Activated CD4-positive, alpha-beta T cell treated with anti-CD3 and anti-CD28 coated beads for 36 hours (primary cell): ENCODE measurements at regions not wholly inside any gene's neighbourhood (a gene's known extent, or its start where the extent isn't known, plus 50 kb on each side); places are given as distances from the start of the nearest gene placed in this dataset.
A peak's percentile ranks its signal among the peaks of the same experiment; 100 is the strongest.

Experiments used
- ATAC-seq: fragments of 200-7000 bp; cut with Tn5 transposase; one replicate; pipeline ENCODE4 v1.10.0; 2021; ENCODE audit warnings: mild to moderate bottlenecking, moderate library complexity
- CTCF ChIA-PET: fragments of 350-600 bp; sonication (Branson Sonifier 250); formaldehyde crosslinking; loops from one replicate; lab custom pipeline; 2021; ENCODE audit warnings: antibody characterized with exemption; lab: Charles Lee
- POLR2A ChIA-PET: fragments of 350-600 bp; sonication (Branson Sonifier 250); formaldehyde crosslinking; loops from one replicate; lab custom pipeline; 2021; ENCODE audit warnings: antibody characterized with exemption, inconsistent platforms; lab: Charles Lee
- DNase-seq: peaks from one replicate; pipeline ENCODE4 v3.0.0-alpha.2; 2020
- H3K27ac Mint-ChIP-seq: one replicate; pipeline ENCODE4 v1.8.0; 2021; ENCODE audit warnings: mixed read lengths
- H3K27me3 Mint-ChIP-seq: one replicate; pipeline ENCODE4 v1.8.0; 2021; ENCODE audit warnings: mixed read lengths
- H3K36me3 Mint-ChIP-seq: one replicate; pipeline ENCODE4 v1.8.0; 2021; ENCODE audit warnings: low read depth, mixed read lengths
- H3K4me1 Mint-ChIP-seq: one replicate; pipeline ENCODE4 v1.8.0; 2021; ENCODE audit warnings: mixed read lengths
- H3K4me3 Mint-ChIP-seq: one replicate; pipeline ENCODE4 v1.8.0; 2021; ENCODE audit warnings: mild to moderate bottlenecking, moderate library complexity, mixed read lengths
- H3K9me3 Mint-ChIP-seq: one replicate; pipeline ENCODE4 v1.8.0; 2021; ENCODE audit warnings: low read depth, mixed read lengths
- intact Hi-C, 2 experiments: fragments of 100-400 bp; cut with DNase I in 1 of 2; cut with micrococcal nuclease in 1 of 2; formaldehyde crosslinking; loops; one replicate each; pipeline versions ENCODE4 v1.14.2 to v1.15.1; 2022 to 2024; cut with DNase I, micrococcal nuclease

DNA sequence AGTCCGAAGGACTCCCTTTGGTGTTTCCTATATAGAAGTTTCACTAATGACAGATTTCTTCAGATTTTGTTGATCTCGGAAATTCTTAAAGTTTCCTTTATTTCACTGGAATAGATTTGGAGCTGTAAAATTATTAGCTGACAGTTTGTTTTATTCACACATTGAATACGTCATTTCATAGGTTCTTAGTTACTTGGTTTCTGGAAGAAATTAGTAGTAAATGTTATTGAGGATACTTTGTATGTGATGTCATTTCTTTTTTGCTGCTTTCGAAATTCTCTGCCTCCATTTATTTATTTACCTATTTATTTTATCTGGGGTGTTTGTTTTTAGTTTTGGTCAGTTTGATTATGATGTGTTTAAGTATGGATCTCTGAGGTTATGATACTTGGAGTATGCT, 1205.9 kb upstream of the GYPC start:
- intact Hi-C loops = no loop called here
- POLR2A ChIA-PET = no interaction called here
- no peaks in the 10 kb centered on the region for H3K27me3 Mint-ChIP-seq

DNA sequence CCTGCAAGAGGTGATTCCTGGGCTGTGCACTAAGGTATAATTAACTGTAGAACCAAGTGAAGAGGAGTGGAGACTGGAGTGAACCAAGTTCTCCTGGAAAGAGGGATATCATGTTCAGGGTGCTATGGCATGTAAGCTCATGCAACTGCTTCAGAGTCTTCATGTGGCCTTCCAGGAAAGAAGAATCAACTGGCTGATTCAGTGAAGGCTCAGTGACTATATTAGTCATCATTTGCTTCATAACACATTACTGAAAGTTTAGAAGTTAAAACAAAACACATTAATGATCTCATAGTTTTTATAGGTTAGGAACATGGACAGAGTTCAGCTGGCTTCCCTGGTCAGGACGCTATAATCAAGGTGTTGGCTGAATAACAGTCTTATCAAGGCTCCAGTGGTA, 1200.8 kb upstream of the GYPC start:
- Mint-ChIP-seq H3K4me1 (no peaks in the 10 kb centered on the region), H3K27ac (no peak overlapping the region), H3K9me3 (peaks cover 12% of the 10 kb centered on the region), H3K4me3 (no peak overlapping the region), H3K36me3 (no peaks in the 10 kb centered on the region), H3K27me3 (no peaks in the 10 kb centered on the region)
- ChIA-PET POLR2A (no interaction called here), CTCF (no interaction called here)
- DNase-seq = no peak
- intact Hi-C loops = no loop called here
- no peak for ATAC-seq

More for the DNA sequence above, 1205.9 kb upstream of the GYPC start:
- ATAC-seq (no peak), DNase-seq (no peak)
- Mint-ChIP-seq H3K4me1 (no peaks in the 10 kb centered on the region), H3K4me3 (no peak overlapping the region), H3K9me3 (peaks cover 14% of the 10 kb centered on the region), H3K27ac (no peak overlapping the region), H3K36me3 (no peaks in the 10 kb centered on the region)
- CTCF ChIA-PET = no interaction called here

DNA sequence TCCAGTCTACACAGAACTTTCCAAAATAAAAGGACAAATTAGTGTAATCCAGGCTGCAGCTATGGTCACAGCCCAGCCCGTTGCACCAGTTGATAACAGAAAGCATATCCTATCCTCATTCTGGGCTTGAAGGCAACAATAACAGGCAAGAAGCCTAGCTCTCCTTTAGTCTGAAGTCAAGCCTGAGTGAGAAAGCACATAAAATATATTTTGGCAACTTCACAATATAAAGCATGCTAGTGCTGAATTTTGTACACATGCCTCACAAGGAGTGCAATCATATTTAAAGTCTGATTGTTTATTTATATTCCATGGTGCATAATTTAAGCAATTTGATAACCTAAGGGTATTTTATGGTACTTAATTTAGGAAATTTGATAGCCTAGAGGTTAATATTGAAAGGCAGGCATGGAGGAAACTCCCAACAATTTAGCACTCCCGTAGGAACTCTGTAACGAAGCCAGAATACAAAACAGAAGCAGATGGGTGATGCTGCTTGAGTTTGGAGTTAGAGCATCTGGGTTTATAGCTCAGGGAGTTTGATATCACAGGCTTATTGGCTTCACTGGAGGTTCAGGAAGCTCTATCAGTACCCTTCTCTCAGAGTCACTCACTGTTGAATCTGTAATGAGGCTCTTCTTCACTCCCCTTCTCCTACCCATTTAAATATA, 1199.1 kb upstream of the GYPC start:
- H3K27me3 Mint-ChIP-seq = no peaks in the 10 kb centered on the region
- no peak overlapping the region for H3K27ac Mint-ChIP-seq
- peaks cover 15% of the 10 kb centered on the region for H3K9me3 Mint-ChIP-seq
- ChIA-PET POLR2A (no interaction called here), CTCF (no interaction called here)
- no peak for DNase-seq
- no peaks in the 10 kb centered on the region for H3K4me1 Mint-ChIP-seq
- ATAC-seq = no peak
- H3K4me3 Mint-ChIP-seq = no peak overlapping the region
- H3K36me3 Mint-ChIP-seq = no peaks in the 10 kb centered on the region
- intact Hi-C loops = no loop called here

DNA sequence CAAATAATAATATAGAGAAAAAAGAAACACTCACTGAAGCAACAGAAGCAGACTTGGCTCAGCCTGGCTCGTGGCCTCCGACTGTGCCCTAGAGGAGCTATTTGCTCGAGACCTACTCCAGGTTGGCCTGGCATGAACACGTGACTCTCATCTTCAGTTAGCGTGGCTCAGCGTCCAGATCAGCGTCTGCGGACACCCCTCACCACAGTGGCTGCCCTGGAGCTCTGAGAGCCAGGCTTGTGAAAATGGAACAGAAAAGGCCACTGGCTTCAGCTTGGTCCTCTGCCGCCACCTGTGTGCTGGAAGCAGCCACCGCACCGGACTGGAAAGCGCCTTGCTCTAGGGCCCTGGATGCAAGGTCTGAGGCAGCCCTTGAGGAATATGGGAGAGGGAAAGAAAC, 1184.0 kb upstream of the GYPC start:
- DNase-seq (no peak), ATAC-seq (no peak)
- Mint-ChIP-seq H3K36me3 (no peaks in the 10 kb centered on the region), H3K4me1 (no peaks in the 10 kb centered on the region), H3K4me3 (no peak overlapping the region), H3K9me3 (peaks cover 7% of the 10 kb centered on the region), H3K27ac (no peak overlapping the region), H3K27me3 (no peaks in the 10 kb centered on the region)
- POLR2A ChIA-PET = no interaction called here
- intact Hi-C loops = no loop called here
- CTCF ChIA-PET = no interaction called here

DNA sequence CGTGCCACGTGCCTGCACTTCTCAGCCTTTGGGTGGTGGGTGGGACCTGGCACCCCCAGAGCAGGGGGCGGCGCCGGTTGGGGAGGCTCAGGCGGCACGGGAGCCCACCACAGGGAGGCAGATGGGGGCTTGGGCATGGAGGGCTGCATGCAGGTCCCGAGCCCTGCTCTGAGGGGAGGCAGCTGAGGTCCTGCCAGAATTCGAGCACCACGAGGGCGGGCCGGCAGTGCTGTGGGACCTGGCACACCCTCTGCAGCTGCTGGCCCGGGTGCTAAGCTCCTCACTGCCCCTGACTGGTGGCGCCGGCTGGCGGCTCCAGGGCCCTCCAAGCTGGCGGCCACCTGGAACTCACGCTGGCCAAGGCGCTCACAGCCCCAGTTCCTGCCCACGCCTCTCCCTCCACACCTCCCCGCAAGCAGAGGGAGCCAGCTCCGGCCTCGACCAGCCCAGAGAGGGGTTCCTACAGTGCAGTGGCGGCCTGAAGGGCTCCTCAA, 1176.8 kb upstream of the GYPC start:
- Mint-ChIP-seq H3K9me3 (peaks cover 12% of the 10 kb centered on the region), H3K36me3 (no peaks in the 10 kb centered on the region), H3K27ac (no peak overlapping the region), H3K4me3 (no peak overlapping the region), H3K27me3 (no peaks in the 10 kb centered on the region), H3K4me1 (no peaks in the 10 kb centered on the region)
- ATAC-seq = no peak
- intact Hi-C loops = no loop called here
- ChIA-PET POLR2A (no interaction called here), CTCF (no interaction called here)
- no peak for DNase-seq

DNA sequence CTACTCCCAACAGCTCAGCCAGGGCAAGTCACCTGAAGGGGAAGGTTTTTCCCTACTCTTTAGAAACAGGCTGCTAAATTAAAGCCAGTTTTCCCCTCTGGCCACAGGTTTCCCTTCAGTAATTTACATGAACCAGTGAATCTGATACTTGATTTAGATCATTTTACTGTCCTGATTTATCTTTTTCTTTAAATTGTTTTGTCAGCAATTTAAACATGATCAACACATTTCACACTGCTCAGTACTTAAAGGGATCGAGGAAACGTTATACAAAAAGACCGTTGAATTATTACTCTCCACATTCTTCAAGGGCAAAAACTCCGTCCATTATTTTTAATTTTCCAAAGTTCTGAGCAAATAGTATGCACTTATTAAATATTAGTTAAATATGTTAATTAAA, 1165.7 kb upstream of the GYPC start:
- POLR2A ChIA-PET = no interaction called here
- no peaks in the 10 kb centered on the region for H3K27me3 Mint-ChIP-seq
- ATAC-seq = no peak

DNA sequence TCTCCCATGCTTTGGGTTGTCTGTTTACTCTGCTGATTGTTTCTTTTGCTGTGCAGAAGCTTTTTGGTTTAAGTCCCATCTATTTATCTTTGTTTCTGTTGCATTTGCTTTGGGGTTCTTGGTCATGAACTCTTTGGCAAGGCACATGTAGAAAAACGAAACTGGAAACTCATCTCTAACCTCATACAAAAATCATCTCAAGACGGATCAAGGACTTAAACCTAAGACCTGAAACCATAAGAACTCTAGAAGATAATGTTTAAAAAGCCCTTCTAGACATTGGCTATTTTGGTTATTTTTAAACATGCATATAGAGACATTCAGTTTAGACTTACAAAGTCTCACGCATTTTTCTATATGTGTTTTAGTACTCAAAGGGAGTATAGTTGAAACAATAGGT, 1164.3 kb upstream of the GYPC start:
- ATAC-seq = no peak
- intact Hi-C loops = no loop called here
- Mint-ChIP-seq H3K9me3 (peaks cover 14% of the 10 kb centered on the region), H3K27ac (no peak overlapping the region), H3K27me3 (no peaks in the 10 kb centered on the region), H3K4me3 (no peak overlapping the region), H3K4me1 (no peaks in the 10 kb centered on the region), H3K36me3 (no peaks in the 10 kb centered on the region)
- POLR2A ChIA-PET = no interaction called here
- no peak for DNase-seq
- CTCF ChIA-PET = no interaction called here

More for the DNA sequence above, 1165.7 kb upstream of the GYPC start:
- H3K4me1 Mint-ChIP-seq = no peaks in the 10 kb centered on the region
- H3K4me3 Mint-ChIP-seq = no peak overlapping the region
- intact Hi-C loops = no loop called here
- no peaks in the 10 kb centered on the region for H3K36me3 Mint-ChIP-seq
- no peak overlapping the region for H3K27ac Mint-ChIP-seq
- peaks cover 14% of the 10 kb centered on the region for H3K9me3 Mint-ChIP-seq
- DNase-seq = no peak
- CTCF ChIA-PET = no interaction called here

DNA sequence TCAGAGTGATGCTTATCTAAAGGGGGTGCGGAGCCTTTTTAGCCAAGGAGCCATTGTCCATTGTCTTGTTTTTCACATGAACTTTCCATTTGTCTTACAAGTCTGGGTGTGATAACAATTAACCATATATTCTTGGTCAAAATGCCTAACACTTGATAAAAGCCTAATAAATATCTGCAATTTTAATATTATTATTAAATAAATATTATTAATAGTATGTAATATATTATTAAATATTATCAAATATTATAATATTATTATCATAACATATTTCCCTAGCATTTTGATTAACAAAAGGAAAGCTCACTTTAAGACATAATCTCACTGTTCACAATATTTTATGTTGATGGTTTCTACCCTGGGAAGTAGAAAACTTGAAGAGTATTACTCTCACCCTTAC, 1143.6 kb upstream of the GYPC start:
- DNase-seq (no peak), ATAC-seq (no peak)
- intact Hi-C loops = no loop called here
- Mint-ChIP-seq H3K4me3 (no peak overlapping the region), H3K27me3 (no peaks in the 10 kb centered on the region), H3K36me3 (no peaks in the 10 kb centered on the region), H3K4me1 (no peaks in the 10 kb centered on the region), H3K27ac (no peak overlapping the region), H3K9me3 (peaks cover 12% of the 10 kb centered on the region)
- POLR2A ChIA-PET = no interaction called here
- CTCF ChIA-PET = interaction anchor here (1.0 kb wide), 1 partner anchor 166 kb away, joined by 3 read pairs; no protein-coding TSS in a partner anchor

DNA sequence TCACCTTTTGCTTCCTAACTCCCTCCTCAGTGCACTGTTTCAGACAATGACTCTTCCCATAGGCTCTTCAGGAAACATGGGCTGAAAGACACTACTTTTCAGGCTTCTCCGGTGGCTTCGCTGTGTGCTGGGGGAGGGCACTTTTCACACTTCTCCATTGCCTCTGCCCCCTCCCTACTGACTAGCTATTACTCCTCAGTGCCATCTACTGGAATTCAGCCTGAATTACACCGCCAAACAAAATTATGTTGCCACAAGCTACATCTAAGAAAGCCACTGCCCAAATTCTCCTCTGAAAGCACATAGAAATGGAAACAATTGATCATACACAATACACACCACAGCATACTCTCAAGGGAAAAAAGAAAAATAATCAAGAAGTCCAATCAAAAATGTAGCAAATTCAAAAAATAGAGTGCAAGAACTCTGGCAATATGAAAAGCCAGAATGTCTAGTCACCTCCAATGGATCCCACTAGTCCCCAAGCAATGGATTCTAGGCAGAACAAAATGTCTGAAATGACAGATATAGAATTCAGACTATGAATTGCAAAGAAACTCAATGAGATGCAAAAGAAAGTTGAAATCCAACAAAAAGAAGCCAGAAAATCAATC, 1139.4 kb upstream of the GYPC start:
- ATAC-seq = no peak
- Mint-ChIP-seq H3K4me1 (no peaks in the 10 kb centered on the region), H3K27ac (no peak overlapping the region), H3K36me3 (no peaks in the 10 kb centered on the region), H3K9me3 (peaks cover 16% of the 10 kb centered on the region), H3K4me3 (no peak overlapping the region), H3K27me3 (no peaks in the 10 kb centered on the region)
- DNase-seq = peak; percentile 6
- intact Hi-C loops = no loop called here
- POLR2A ChIA-PET = no interaction called here
- CTCF ChIA-PET = interaction anchor here (1.3 kb wide), 1 partner anchor 70 kb away, joined by 3 read pairs; no protein-coding TSS in a partner anchor

DNA sequence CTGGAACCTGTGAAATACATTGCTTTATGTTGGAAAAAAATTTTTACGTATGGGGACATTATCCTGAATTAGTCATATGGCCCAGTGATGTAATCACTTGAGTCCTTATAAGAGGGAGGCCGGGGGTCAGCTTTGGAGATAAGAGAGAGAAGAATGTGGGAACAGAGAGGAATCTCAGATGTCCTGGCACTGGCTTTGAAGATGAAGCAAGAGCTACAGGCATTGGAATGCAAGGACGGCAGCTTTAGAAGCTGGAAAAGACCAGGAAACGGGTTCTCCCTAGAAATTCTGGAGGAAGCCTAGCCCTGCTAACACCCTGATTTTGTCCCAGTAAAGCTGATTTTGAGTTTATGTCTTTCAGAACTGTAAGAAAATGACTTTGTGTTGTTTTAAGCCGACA, 1129.9 kb upstream of the GYPC start:
- no peak overlapping the region for H3K4me3 Mint-ChIP-seq
- intact Hi-C loops = no loop called here
- CTCF ChIA-PET = interaction anchor here (0.7 kb wide), 1 partner anchor 12 kb away, joined by 3 read pairs; no protein-coding TSS in a partner anchor
- no peak overlapping the region for H3K27ac Mint-ChIP-seq
- no peak for DNase-seq
- no peaks in the 10 kb centered on the region for H3K4me1 Mint-ChIP-seq
- ATAC-seq = no peak
- H3K9me3 Mint-ChIP-seq = peaks cover 3% of the 10 kb centered on the region
- no peaks in the 10 kb centered on the region for H3K27me3 Mint-ChIP-seq
- no peaks in the 10 kb centered on the region for H3K36me3 Mint-ChIP-seq
- POLR2A ChIA-PET = no interaction called here

DNA sequence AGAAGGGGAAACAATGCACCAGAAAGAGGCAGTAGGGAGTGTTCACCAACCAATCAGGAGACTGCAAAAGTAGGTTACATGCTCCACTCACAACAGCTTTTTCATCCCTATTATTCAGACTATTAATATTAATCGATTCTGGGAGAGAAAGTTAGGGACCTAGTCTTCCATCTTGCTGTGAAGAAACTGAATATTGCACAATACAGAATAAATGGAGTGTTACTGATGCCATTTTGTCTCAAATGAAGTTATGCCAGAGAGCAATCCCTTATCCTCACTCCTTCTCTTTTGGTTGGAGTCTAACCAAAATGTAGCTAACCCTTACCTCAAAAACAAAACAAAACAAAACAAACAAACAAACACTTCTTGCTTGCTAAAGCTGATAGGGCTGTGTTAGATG, 1120.9 kb upstream of the GYPC start:
- Mint-ChIP-seq H3K27me3 (no peaks in the 10 kb centered on the region), H3K36me3 (no peaks in the 10 kb centered on the region), H3K9me3 (peaks cover 1% of the 10 kb centered on the region), H3K4me3 (no peak overlapping the region), H3K27ac (no peak overlapping the region), H3K4me1 (no peaks in the 10 kb centered on the region)
- CTCF ChIA-PET = no interaction called here
- DNase-seq (no peak), ATAC-seq (no peak)
- intact Hi-C loops = no loop called here
- POLR2A ChIA-PET = no interaction called here

DNA sequence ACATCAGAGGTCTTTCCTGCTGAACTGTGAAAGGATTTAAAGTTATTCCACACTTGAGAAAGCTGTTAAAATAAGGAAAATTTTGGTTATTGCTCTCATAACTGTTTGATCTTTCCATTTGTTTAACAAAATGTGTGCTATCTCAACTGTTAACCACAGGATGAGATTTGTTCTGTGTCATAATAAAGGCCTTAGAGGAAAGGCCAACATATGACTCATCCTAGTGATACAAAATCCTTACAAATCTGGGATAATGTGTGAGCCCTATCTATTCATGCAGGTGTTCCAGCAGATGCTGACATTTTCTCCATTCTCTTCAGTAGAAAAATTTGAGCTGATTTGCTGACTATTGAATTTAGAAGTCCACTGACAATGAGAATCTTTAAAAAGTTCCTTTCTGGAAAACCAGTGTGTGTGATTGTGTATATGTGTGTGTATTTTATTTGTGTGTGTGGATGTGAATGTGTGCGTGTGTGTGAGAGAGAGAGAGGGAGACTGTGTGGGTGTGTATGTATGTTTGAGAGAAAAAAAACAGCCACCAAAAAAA, 1111.9 kb upstream of the GYPC start:
- intact Hi-C loops = no loop called here
- no peaks in the 10 kb centered on the region for H3K36me3 Mint-ChIP-seq
- DNase-seq (no peak), ATAC-seq (no peak)
- no peaks in the 10 kb centered on the region for H3K4me1 Mint-ChIP-seq
- no peak overlapping the region for H3K27ac Mint-ChIP-seq
- no peak overlapping the region for H3K4me3 Mint-ChIP-seq
- ChIA-PET CTCF (no interaction called here), POLR2A (no interaction called here)
- H3K27me3 Mint-ChIP-seq = no peaks in the 10 kb centered on the region
- H3K9me3 Mint-ChIP-seq = peaks cover 9% of the 10 kb centered on the region
